Prostate gland (tissue), 2 donors: ENCODE measurements at regions not wholly inside any gene's neighbourhood (a gene's known extent, or its start where the extent isn't known, plus 50 kb on each side); places are given as distances from the start of the nearest gene placed in this dataset.
"Not testable (repeated sequence)": the region's sequence is repeated elsewhere in the genome, so short reads cannot be mapped to it uniquely, and the experiment has no call there.

Experiments used
- DNase-seq: peaks from one replicate; pipeline ENCODE4 v3.0.0-alpha.2; 2019; ENCODE audit warnings: low spot score
- H3K27ac ChIP-seq, 2 donors: fragments of 200-600 bp; sonication (generic); 2 replicates each; pipeline ENCODE4 v1.5.1; 2017 to 2019
- H3K27me3 ChIP-seq: fragments of 200-600 bp; sonication (generic); replicated peaks from 2 replicates; pipeline ENCODE4 v1.5.1; 2019; ENCODE audit not compliant: insufficient read depth
- H3K36me3 ChIP-seq, 2 donors: fragments of 200-600 bp; sonication (generic); 1 replicate in 1 of 2; 2 replicates in 1 of 2; pipeline versions ENCODE4 v1.5.1 to v1.8.1; 2017 to 2019
- H3K4me1 ChIP-seq: fragments of 200-600 bp; sonication (generic); replicated peaks from 2 replicates; pipeline ENCODE4 v1.5.1; 2019
- H3K4me3 ChIP-seq, 2 donors: fragments of 200-600 bp; sonication (generic); 2 replicates each; pipeline ENCODE4 v1.5.1; 2017 to 2019
- H3K9me3 ChIP-seq: fragments of 200-600 bp; sonication (generic); 2 replicates; pipeline ENCODE4 v1.5.1; 2017
- CTCF ChIP-seq, 4 experiments: fragments of 200-600 bp in 2 of 4; fragments of 450-650 bp in 2 of 4; sonication (generic) in 2 of 4; IDR thresholded peaks; 1 replicate in 3 of 4; 2 replicates in 1 of 4; pipeline ENCODE4 v1.5.1; 2016 to 2019; ENCODE audit warnings: antibody characterized with exemption in 4 of 4, mild to moderate bottlenecking in 2 of 4, moderate library complexity in 2 of 4
- POLR2A ChIP-seq: fragments of 450-650 bp; IDR thresholded peaks from one replicate; pipeline ENCODE4 v1.6.1; 2016; ENCODE audit warnings: antibody characterized with exemption, mild to moderate bottlenecking
- POLR2AphosphoS5 ChIP-seq: sonication (generic); formaldehyde crosslinking; IDR thresholded peaks from one replicate; pipeline ENCODE4 v1.6.1; 2017; ENCODE audit warnings: antibody characterized with exemption
- WGBS: methylation state at CpG from one replicate; pipeline ENCODE4 v1.1.5; 2018; 5-methylcytosine and 5-hydroxymethylcytosine counted together
- intact Hi-C: fragments of 100-400 bp; cut with DNase I; formaldehyde crosslinking; loops from one replicate; pipeline ENCODE4 v1.14.2; 2022

DNA sequence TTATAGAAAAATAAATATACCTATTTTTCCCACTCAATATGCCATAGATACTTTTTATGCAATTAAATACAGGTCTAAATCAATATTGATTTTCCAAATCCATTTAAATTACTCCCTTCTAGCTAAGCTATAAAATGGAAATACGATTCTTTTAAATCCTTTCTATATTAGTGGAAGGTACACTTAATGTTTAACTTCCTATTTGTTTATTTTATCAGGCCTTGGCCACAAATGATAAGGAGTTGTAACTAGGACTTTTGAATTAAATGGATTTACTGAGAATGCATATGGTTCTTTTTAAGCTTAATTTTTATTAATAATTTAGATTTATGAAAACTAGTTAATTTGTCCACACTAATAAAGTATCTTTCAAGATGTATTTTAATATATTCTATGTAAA, 517.0 kb upstream of the CHD1 start:
- no peak overlapping the region for H3K4me3 ChIP-seq
- WGBS = 45% methylated on average over 1 of the region's 1 CpG
- no peak overlapping the region for H3K27ac ChIP-seq
- no peak for DNase-seq
- intact Hi-C loops = no loop called here
- no peaks in the 10 kb centered on the region for H3K4me1 ChIP-seq
- no peaks in the 10 kb centered on the region for H3K9me3 ChIP-seq
- no peaks in the 10 kb centered on the region for H3K36me3 ChIP-seq
- no peak for TF ChIP-seq POLR2A
- H3K27me3 ChIP-seq = no peaks in the 10 kb centered on the region

GRCh38 chr5:99441235-99441634, 512.4 kb upstream of the CHD1 start:
- Histone ChIP-seq H3K4me1 (no peaks in the 10 kb centered on the region), H3K4me3 (no peak overlapping the region), H3K27ac (no peak overlapping the region), H3K9me3 (no peaks in the 10 kb centered on the region), H3K27me3 (peaks cover 3% of the 10 kb centered on the region), H3K36me3 (no peaks in the 10 kb centered on the region)
- no peak for DNase-seq
- TF ChIP-seq CTCF (IDR thresholded peaks at IDR 0.05) (no peak), POLR2A (no peak), POLR2AphosphoS5 (no peak)
- 86% methylated on average over 3 of the region's 3 CpGs for WGBS
- intact Hi-C loops = no loop called here

DNA sequence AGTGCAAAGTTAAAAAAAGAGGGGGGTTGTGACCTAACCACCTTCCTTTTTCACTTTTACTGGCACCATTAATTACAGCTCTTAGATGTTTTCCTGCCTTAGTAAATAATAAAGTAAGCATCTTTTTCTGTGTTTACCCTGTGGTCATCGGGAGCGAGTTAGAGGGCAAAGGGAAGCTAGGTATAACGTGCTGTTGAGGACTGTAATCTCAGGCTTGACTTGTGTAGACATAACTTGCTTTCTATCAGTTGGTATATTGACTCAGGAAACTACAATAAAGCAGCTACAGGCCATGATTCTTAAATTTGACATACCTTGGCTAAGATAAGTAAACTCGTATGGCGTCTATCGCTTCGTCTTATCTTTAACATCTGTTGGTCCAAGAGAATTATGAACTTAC, 509.8 kb upstream of the CHD1 start:
- WGBS = 56% methylated on average over 7 of the region's 7 CpGs
- Histone ChIP-seq H3K9me3 (no peaks in the 10 kb centered on the region), H3K4me1 (no peaks in the 10 kb centered on the region), H3K4me3 (no peak overlapping the region), H3K27me3 (peaks cover 3% of the 10 kb centered on the region), H3K27ac (no peak overlapping the region), H3K36me3 (no peaks in the 10 kb centered on the region)
- TF ChIP-seq POLR2AphosphoS5 = no peak
- no peak for TF ChIP-seq CTCF (IDR thresholded peaks at IDR 0.05)
- TF ChIP-seq POLR2A = no peak
- DNase-seq = no peak
- intact Hi-C loops = no loop called here

DNA sequence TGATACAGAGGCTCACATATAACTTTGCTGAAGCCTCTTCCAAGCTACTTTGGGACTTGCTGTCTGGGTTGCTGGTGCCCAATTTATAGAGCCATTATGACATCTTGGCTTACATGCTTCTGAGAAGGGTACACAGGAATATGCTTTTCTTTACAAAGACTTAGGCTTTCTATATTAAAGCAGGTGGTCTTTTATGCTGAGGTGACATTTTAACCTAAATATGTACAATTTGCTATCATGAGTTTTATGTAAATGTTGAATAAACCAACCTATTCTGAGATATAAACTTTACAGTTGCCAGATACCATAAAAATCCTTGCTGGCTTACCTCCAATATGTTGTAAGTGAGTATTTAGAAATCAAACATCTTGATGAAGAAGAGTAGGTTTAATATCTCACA, 509.2 kb upstream of the CHD1 start:
- no peak for DNase-seq

GRCh38 chr5:99423396-99423795, 494.6 kb upstream of the CHD1 start:
- DNase-seq, H3K4me3 ChIP-seq, H3K4me1 ChIP-seq, H3K36me3 ChIP-seq, H3K9me3 ChIP-seq, H3K27me3 ChIP-seq, H3K27ac ChIP-seq, intact Hi-C loops: not testable (repeated sequence)
- WGBS = no CpG with 5 or more reads among the region's 3 CpGs

More for the DNA sequence above, 509.2 kb upstream of the CHD1 start:
- Histone ChIP-seq H3K36me3 (no peaks in the 10 kb centered on the region), H3K9me3 (no peaks in the 10 kb centered on the region), H3K27me3 (peaks cover 3% of the 10 kb centered on the region), H3K4me3 (no peak overlapping the region), H3K4me1 (no peaks in the 10 kb centered on the region), H3K27ac (no peak overlapping the region)
- intact Hi-C loops = no loop called here
- TF ChIP-seq CTCF (IDR thresholded peaks at IDR 0.05) (no peak), POLR2AphosphoS5 (no peak), POLR2A (no peak)

- H3K9me3 ChIP-seq, intact Hi-C loops, H3K36me3 ChIP-seq, H3K27ac ChIP-seq, H3K27me3 ChIP-seq, DNase-seq, H3K4me1 ChIP-seq, H3K4me3 ChIP-seq: not testable (repeated sequence)
- 47% methylated on average over 1 of the region's 1 CpG for WGBS
Measured at GRCh38 chr5:99418640-99419039, 489.8 kb upstream of the CHD1 start.

- intact Hi-C loops, H3K27me3 ChIP-seq, H3K36me3 ChIP-seq, H3K27ac ChIP-seq, H3K4me1 ChIP-seq, H3K9me3 ChIP-seq, DNase-seq, H3K4me3 ChIP-seq: not testable (repeated sequence)
- no CpG with 5 or more reads among the region's 30 CpGs for WGBS
Measured at GRCh38 chr5:99410386-99410785, 481.6 kb upstream of the CHD1 start.

- H3K4me3 ChIP-seq, H3K27me3 ChIP-seq, DNase-seq, H3K36me3 ChIP-seq, H3K9me3 ChIP-seq, intact Hi-C loops, H3K4me1 ChIP-seq, H3K27ac ChIP-seq: not testable (repeated sequence)
- WGBS = 92% methylated on average over 3 of the region's 3 CpGs
Measured at GRCh38 chr5:99404764-99405302, 476.0 kb upstream of the CHD1 start.

- H3K27ac ChIP-seq, H3K27me3 ChIP-seq, intact Hi-C loops, H3K36me3 ChIP-seq, H3K4me3 ChIP-seq, H3K9me3 ChIP-seq, H3K4me1 ChIP-seq, DNase-seq: not testable (repeated sequence)
- WGBS = 95% methylated on average over 1 of the region's 1 CpG
Measured at GRCh38 chr5:99400571-99400970, 471.8 kb upstream of the CHD1 start.
